HG03442 (cell line): ENCODE measurements at regions not wholly inside any gene's neighbourhood (a gene's known extent, or its start where the extent isn't known, plus 50 kb on each side); places are given as distances from the start of the nearest gene placed in this dataset.
"Not testable (repeated sequence)": the region's sequence is repeated elsewhere in the genome, so short reads cannot be mapped to it uniquely, and the experiment has no call there.

Source experiments
- ATAC-seq: cut with Tn5 transposase; IDR thresholded peaks from one replicate; pipeline ENCODE4 v1.9.1; 2021; ENCODE audit warnings: mild to moderate bottlenecking, moderate library complexity; ENCODE audit not compliant: unreplicated experiment

- ATAC-seq, result peak; percentile 67
Measured at GRCh38 chr5:158039911-158040347, 181.0 kb upstream of the CLINT1 start.

DNA sequence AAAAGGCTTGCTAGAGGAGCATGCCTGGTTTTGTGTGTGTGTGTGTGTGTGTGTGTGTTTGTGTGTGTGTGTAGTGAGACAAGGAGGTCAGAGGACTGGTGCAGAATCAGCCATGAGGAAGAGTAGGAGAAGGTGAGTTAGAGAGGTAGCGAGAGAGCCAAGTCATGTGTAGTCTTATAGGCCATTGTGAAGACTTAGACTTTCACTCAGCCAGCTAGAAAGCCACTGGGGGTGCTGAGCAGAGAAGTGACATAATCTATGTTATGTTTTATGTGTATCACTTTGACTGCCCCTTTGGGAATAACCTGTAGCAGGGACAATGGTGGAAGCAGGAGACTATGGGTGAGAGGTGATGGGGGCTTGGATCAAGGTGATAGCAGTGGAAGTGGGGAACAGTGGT, 180.5 kb upstream of the CLINT1 start:
- ATAC-seq, result no peak

DNA sequence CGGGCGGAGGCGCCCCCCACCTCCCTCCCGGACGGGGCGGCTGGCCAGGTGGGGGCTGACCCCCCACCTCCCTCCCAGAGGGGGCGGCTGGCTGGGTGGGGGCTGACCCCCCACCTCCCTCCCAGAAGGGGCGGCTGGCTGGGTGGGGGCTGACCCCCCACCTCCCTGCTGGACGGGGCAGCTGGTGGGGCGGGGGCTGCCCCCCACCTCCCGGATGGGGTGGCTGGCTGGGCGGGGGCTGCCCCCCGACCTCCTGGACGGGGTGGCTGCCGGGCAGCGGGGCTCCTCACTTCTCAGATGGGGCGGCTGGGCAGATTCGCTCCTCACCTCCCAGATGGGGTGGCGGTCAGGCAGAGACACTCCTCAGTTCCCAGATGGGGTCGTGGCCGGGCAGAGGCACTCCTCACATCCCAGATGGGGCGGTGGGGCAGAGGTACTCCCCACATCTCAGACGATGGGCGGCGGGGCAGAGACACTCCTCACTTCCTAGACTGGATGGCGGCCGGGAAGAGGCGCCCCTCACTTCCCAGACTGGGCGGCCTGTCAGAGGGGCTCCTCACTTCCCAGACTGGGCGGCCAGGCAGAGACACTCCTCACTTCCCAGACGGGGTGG, 178.1 kb upstream of the CLINT1 start:
- ATAC-seq, result not testable (repeated sequence)

- ATAC-seq, result not testable (repeated sequence)
Measured at GRCh38 chr5:158034586-158034985, 175.6 kb upstream of the CLINT1 start.

- no peak for ATAC-seq
Measured at GRCh38 chr5:158033724-158034123, 174.8 kb upstream of the CLINT1 start.

DNA sequence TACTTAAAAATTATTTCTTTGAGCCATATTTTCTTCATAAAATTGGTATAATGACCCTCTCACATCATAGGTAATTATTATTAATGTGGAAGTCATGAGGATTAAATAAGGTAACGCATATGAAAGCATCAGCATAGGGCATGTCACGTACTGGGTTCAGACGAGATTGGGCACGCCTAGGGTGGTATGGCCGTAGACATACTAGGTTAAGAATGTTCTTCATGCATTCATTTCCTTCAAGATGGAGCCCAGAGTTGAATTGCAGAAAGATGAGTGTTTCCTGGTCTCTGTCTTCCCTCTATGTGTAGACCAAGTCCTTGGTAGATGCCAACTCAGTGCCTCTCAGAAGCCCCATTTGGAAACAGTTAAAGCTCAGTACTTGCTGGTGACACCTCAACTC, 174.1 kb upstream of the CLINT1 start:
- no peak for ATAC-seq

DNA sequence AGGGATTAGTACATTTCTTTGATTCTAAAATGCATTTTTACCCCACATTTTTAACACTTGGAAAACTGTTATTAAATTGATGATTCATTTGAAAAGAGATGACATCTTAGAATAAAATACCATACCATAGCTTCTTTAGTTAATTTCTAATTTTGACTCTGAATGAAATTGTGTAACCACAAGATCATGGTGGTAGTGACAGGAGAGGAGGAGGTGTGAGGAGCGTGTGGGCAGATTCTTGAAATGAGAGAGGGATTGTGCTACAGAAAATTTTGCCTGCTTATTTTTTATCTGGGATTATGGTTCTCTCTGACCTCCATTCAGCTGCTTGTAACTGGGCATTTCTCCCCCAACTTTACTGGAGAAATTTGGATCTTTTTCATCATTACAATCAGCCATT, 173.3 kb upstream of the CLINT1 start:
- no peak for ATAC-seq

DNA sequence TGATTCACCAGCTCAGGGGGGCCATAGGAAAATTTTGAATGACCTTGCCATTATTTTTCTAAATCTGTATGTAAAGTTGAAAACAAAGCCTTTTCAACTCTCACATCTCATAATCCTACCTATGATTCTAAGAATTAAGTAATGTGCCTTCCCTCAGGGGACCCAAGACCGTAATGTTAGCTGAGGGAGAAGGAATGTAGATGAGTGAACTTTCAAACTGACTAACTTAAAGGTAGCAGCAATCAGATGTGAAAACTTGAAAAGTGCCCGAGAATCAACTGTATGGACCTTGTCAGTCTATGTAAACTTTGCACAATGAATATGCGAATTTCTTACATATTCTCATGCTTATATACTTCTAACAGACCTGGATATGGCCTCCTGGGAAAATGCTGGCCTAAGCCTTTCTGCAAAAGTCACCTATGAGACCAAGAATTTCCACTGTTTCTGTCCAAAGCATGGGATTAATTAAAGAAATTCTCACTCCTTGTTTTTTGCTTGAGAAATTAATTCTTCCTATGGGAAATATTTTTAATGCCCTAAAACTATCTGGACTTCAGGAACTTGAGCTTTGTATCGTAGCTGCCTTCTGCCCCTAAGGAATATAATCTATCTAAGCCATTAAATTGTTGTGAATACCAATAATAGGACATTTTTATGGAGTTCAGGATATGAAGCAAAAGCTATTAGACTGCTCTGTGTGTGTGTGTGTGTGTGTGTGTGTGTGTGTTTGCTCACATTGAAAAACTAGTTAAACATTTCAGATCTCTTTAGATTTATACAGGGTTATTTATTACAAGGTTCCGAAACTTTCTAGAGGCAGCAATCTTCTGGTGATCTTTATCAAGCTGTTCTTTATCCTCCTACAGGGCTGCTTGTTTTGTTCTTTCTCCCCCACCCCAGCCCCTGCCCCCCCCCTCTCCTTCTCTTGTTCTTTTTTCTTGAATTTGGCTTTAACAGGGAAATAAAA, 169.1 kb upstream of the CLINT1 start:
- no peak for ATAC-seq

- ATAC-seq, result no peak
Measured at GRCh38 chr5:158026304-158027031, 167.5 kb upstream of the CLINT1 start.

DNA sequence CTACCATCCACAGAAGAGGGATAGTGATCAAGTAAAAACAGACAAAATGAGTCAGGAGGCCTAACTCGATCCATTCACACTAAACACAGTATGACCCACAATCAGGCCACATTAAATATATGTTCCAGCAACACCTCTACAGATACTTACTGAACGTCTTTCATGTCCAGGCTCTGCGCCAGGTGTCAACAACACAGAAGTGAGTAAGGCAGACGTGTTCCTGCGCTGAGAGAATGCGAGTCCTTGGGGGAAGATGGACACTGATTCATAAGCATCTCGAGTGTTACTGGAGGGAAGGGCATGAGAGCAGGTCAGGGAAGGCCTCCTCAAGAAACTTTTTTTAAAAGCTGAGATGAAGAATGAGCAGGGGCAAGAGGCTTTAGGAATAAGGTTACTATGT, 164.3 kb upstream of the CLINT1 start:
- ATAC-seq, result no peak

DNA sequence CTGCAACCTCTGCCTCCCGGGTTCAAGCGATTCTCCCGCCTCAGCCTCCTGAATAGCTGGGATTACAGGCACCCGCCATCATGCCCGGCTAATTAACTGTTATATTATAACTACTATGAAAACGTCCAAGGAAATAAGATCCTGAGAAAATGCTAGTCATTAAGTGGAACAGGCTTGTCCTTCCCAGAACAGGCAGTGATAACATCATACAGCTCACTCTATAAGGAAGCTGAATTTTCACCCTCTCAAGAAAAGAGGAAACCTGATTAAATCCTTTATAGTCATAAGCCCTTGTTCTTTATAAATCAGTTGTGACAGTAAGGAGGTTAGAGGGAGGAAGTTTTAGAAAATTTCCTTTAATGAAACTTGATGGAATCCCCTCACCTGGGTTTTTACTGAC, 163.9 kb upstream of the CLINT1 start:
- ATAC-seq, result no peak

GRCh38 chr5:158022393-158022792, 163.4 kb upstream of the CLINT1 start:
- no peak for ATAC-seq

- no peak for ATAC-seq
Measured at GRCh38 chr5:158020555-158021418, 161.8 kb upstream of the CLINT1 start.

DNA sequence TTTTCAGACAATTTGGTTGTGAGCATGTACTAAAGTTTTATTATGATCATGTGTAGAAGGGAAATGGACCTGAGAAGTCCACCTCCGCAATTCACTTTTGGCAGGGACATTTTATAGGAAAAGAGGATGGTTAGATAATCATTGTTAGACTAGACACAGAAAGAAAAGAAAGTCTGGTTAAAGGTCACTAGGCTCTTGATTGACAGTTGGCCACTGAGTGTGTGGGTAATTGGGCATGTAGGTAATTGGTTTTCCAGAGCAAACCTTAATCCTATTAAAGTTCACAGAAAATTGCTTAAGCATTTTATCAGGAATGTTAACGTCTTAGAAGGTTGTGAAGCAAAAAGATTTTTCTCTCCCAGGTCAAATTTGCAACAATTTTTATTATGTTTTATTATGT, 158.5 kb upstream of the CLINT1 start:
- no peak for ATAC-seq

DNA sequence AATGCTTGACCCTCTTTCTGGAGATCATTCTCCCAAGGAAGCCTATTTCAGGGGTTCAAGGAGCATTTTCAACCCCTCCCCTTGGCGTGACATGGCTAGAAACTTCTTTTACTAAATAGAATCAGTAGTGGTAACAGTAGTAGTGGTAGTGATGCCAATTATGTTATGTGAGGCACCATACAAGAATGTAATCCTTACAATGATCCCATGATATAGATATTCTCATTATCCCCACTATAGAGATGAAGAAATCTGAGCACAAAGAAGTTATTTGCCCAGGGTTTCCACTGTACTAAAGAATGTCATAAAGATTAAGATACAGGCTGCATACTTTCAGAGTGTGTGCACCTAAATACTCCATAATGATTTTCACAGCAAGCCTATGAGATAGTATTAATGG, 155.4 kb upstream of the CLINT1 start:
- no peak for ATAC-seq

- no peak for ATAC-seq
Measured at GRCh38 chr5:158013939-158014338, 155.0 kb upstream of the CLINT1 start.

GRCh38 chr5:158013303-158013702, 154.4 kb upstream of the CLINT1 start:
- no peak for ATAC-seq

GRCh38 chr5:158011422-158011821, 152.5 kb upstream of the CLINT1 start:
- ATAC-seq, result no peak

GRCh38 chr5:158010831-158011230, 151.9 kb upstream of the CLINT1 start:
- no peak for ATAC-seq

- no peak for ATAC-seq
Measured at GRCh38 chr5:158007336-158007735, 148.4 kb upstream of the CLINT1 start.

DNA sequence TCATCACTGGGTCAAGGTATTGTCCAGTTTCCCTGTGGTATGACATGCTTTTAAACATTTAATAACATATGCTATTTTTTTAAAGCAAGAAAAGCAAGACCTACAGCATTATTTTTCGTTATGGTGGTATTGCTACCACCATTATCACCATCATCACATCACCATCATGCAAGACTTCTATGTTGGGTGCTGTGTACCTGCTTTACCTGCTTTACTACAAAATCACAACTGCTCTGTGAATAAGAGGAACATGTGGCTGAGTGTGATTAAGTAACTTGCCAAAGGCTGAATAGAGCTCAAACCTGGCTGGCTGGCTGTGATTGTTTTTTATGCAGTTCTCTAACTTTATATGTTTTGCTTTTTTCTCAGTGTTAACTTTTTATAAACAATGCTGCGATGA, 140.8 kb upstream of the CLINT1 start:
- no peak for ATAC-seq
